ENCODE measurements at regions not wholly inside any gene's neighbourhood (a gene's known extent, or its start where the extent isn't known, plus 50 kb on each side); places are given as distances from the start of the nearest gene placed in this dataset.

GRCh38 chr16:59350670-59351069 lies 616.6 kb upstream of the GOT2 start:
- TF ChIP-seq RAD21 (conservative IDR thresholded peaks at IDR 0.05): no peak
- TF ChIP-seq EZH2 (IDR thresholded peaks at IDR 0.05; ENCODE audit: borderline replicate concordance, insufficient read depth, low read length, poor library complexity, severe bottlenecking): no peak
- TF ChIP-seq, protein P1, sequence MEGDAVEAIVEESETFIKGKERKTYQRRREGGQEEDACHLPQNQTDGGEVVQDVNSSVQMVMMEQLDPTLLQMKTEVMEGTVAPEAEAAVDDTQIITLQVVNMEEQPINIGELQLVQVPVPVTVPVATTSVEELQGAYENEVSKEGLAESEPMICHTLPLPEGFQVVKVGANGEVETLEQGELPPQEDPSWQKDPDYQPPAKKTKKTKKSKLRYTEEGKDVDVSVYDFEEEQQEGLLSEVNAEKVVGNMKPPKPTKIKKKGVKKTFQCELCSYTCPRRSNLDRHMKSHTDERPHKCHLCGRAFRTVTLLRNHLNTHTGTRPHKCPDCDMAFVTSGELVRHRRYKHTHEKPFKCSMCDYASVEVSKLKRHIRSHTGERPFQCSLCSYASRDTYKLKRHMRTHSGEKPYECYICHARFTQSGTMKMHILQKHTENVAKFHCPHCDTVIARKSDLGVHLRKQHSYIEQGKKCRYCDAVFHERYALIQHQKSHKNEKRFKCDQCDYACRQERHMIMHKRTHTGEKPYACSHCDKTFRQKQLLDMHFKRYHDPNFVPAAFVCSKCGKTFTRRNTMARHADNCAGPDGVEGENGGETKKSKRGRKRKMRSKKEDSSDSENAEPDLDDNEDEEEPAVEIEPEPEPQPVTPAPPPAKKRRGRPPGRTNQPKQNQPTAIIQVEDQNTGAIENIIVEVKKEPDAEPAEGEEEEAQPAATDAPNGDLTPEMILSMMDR (IDR thresholded peaks at IDR 0.05; ENCODE audit: poor library complexity, severe bottlenecking): no peak
- no peak for TF ChIP-seq REST (IDR thresholded peaks at IDR 0.05; ENCODE audit: borderline replicate concordance)
- TF ChIP-seq EP300 (conservative IDR thresholded peaks at IDR 0.05; ENCODE audit: poor library complexity, severe bottlenecking): no peak
- no peak for TF ChIP-seq TAF1 (IDR thresholded peaks at IDR 0.05; ENCODE audit: low read depth)
- no peak for TF ChIP-seq POLR2AphosphoS5 (IDR thresholded peaks at IDR 0.05)
- no peak for TF ChIP-seq SMC3 (conservative IDR thresholded peaks at IDR 0.05; ENCODE audit: poor library complexity)
- TF ChIP-seq MXI1 (conservative IDR thresholded peaks at IDR 0.05; ENCODE audit: poor library complexity, severe bottlenecking): no peak
- Histone ChIP-seq H3K27me3 (ENCODE audit: insufficient read depth, low read depth, low read length) (no peaks in the 10 kb centered on the region), H3F3A (ENCODE audit: insufficient read depth, low read length, poor library complexity, severe bottlenecking) (no peaks in the 10 kb centered on the region), H3K9ac (ENCODE audit: low read length) (no peak overlapping the region), H3K9me3 (ENCODE audit: low read length) (no peaks in the 10 kb centered on the region), H3K27ac (ENCODE audit: low read length) (no peak overlapping the region), H3K36me3 (ENCODE audit: insufficient read depth, low read length) (no peaks in the 10 kb centered on the region), H3K9me2 (ENCODE audit: insufficient read depth, low read length) (no peaks in the 10 kb centered on the region), H3K79me2 (replicated peaks; ENCODE audit: insufficient read depth, low read length) (no peaks in the 10 kb centered on the region), H3K4me3 (ENCODE audit: low read length) (no peak overlapping the region), H2AFZ (ENCODE audit: low read depth, low read length) (no peak overlapping the region), H4K20me1 (ENCODE audit: insufficient read depth) (no peaks in the 10 kb centered on the region), H3K4me2 (ENCODE audit: low read length) (no peak overlapping the region)

DNA sequence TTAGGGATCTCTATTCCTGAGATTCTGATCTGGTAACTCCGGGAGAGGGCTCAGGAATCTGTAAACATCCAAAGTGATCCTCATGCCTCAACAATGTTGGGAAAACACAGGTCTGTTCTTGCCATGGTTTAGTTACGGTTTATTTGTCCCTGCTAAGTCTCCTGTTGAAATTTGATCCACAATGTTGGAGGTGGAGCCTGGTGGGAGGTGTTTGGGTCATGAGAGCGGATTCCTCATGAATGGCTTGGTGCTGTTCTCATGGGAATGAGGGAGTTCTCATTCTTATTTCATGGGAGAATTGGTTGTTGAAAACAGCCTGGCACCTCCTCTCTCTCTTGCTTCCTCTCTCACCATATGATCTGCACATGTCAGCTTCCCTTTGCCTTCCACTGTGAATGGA lies 608.6 kb upstream of the GOT2 start:
- TF ChIP-seq POLR2AphosphoS5 (IDR thresholded peaks at IDR 0.05): no peak
- no peak for TF ChIP-seq RAD21 (conservative IDR thresholded peaks at IDR 0.05)
- TF ChIP-seq, protein P1 (IDR thresholded peaks at IDR 0.05; ENCODE audit: poor library complexity, severe bottlenecking): no peak
- TF ChIP-seq EP300 (conservative IDR thresholded peaks at IDR 0.05; ENCODE audit: poor library complexity, severe bottlenecking): no peak
- TF ChIP-seq REST (IDR thresholded peaks at IDR 0.05; ENCODE audit: borderline replicate concordance): no peak
- no peak for TF ChIP-seq MXI1 (conservative IDR thresholded peaks at IDR 0.05; ENCODE audit: poor library complexity, severe bottlenecking)
- TF ChIP-seq EZH2 (IDR thresholded peaks at IDR 0.05; ENCODE audit: borderline replicate concordance, insufficient read depth, low read length, poor library complexity, severe bottlenecking): no peak
- no peak for TF ChIP-seq SMC3 (conservative IDR thresholded peaks at IDR 0.05; ENCODE audit: poor library complexity)
- TF ChIP-seq TAF1 (IDR thresholded peaks at IDR 0.05; ENCODE audit: low read depth): no peak
- H3K4me2 ChIP-seq (ENCODE audit: low read length): no peak overlapping the region
- no peaks in the 10 kb centered on the region for H3K27me3 ChIP-seq (ENCODE audit: insufficient read depth, low read depth, low read length)
- H3K9ac ChIP-seq (ENCODE audit: low read length): no peak overlapping the region
- H3F3A ChIP-seq (ENCODE audit: insufficient read depth, low read length, poor library complexity, severe bottlenecking): no peaks in the 10 kb centered on the region
- H3K9me3 ChIP-seq (ENCODE audit: low read length): no peaks in the 10 kb centered on the region
- no peak overlapping the region for H3K4me3 ChIP-seq (ENCODE audit: low read length)
- no peak overlapping the region for H3K27ac ChIP-seq (ENCODE audit: low read length)
- H3K79me2 ChIP-seq (replicated peaks; ENCODE audit: insufficient read depth, low read length): no peaks in the 10 kb centered on the region
- H4K20me1 ChIP-seq (ENCODE audit: insufficient read depth): no peaks in the 10 kb centered on the region
- no peak overlapping the region for H2AFZ ChIP-seq (ENCODE audit: low read depth, low read length)
- H3K9me2 ChIP-seq (ENCODE audit: insufficient read depth, low read length): no peaks in the 10 kb centered on the region
- H3K36me3 ChIP-seq (ENCODE audit: insufficient read depth, low read length): no peaks in the 10 kb centered on the region

All from neural cell (in vitro differentiated cells).